DMS 273 (cell line): ENCODE measurements at regions not wholly inside any gene's neighbourhood (a gene's known extent, or its start where the extent isn't known, plus 50 kb on each side); places are given as distances from the start of the nearest gene placed in this dataset.
"Not testable (repeated sequence)": the region's sequence is repeated elsewhere in the genome, so short reads cannot be mapped to it uniquely, and the experiment has no call there.

Source experiments
- DNase-seq: peaks from one replicate; lab custom pipeline; 2025; ENCODE audit not compliant: unreplicated experiment; lab: John Stamatoyannopoulos, UW

DNA sequence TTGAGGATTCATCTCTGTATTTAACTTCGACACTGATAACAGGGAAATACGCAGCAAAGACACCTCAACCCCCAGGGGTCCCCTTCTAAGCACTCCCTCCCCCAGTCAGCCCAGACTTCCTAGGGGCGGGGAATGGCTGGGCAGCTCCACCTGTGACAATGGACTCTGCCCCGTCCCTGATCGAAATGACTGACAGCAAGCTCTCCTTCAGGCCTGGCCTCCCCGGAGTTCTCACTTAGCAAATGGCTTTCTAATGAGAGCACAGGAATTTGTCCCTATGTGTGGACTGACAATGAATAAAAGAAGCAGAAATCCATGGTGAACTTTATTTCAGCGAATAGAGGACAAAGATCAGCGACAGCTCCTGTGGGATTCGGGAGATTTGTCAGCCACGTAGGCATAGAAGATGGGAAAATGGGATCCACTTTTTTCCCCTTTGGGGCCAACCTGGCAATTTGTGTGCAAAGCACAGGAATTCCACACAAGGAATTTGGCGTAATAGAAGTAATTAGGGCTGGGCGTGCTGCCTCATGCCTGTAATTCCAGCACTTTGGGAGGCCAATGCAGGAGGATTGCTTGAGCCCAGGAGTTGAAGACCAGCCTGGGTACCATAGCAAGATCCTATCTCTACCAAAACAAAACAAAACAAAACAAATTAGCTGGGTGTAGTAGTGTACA, 63.8 kb downstream of the TNFAIP2 start:
- no peak for DNase-seq

DNA sequence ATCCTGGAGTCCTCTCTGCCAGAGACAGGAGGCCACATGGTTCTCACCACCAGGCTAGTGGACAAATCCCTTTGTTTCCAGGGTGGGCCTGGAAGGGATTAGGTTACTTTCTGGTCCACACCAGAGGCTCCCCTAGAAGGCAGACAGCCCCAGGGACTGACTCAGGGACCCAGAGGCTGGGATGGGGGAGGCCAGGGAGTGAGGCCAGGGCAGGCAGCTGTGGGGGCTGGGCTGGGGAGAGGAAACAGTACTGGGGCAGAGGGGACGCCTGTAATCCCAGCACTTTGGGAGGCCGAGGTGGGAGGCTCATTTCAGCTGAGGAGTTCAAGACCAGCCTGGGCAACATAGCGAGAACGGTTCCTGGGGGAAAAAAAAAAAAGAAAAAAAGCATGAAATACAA, 64.7 kb downstream of the TNFAIP2 start:
- DNase-seq: no peak

DNA sequence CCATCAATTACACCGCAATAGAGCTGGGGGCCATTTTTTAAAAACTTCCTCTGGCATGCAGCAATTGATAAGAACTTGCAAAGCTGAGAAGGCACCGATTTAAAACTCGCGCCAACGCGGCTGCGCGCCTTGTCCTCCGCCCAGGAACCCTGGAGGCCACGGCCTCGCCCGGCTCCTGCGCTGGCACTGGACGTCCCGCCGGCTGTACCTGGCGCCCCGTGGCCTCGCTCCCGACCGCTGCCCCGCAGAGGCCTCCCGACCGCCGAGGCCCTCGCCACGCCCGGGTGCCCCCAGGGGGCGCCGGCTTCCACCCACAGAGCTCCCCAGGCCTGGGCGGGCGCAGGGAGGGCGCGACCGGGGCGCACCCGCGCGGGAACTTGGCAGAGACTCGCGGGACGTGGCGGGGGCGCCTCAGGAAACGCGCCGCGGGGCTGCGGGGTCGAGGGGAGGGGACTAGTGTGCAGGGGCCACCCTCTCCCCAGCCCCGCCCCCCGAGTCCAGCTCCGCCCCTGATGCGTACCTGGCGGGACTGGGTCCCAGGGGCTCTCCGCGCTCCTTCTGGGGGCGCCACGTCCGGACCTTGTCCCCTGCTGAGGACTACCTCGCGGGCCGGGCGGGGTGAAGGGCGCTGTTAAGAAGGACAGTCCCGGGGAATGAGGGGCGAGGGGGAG, 65.7 kb downstream of the TNFAIP2 start:
- peak; percentile 43 for DNase-seq

DNA sequence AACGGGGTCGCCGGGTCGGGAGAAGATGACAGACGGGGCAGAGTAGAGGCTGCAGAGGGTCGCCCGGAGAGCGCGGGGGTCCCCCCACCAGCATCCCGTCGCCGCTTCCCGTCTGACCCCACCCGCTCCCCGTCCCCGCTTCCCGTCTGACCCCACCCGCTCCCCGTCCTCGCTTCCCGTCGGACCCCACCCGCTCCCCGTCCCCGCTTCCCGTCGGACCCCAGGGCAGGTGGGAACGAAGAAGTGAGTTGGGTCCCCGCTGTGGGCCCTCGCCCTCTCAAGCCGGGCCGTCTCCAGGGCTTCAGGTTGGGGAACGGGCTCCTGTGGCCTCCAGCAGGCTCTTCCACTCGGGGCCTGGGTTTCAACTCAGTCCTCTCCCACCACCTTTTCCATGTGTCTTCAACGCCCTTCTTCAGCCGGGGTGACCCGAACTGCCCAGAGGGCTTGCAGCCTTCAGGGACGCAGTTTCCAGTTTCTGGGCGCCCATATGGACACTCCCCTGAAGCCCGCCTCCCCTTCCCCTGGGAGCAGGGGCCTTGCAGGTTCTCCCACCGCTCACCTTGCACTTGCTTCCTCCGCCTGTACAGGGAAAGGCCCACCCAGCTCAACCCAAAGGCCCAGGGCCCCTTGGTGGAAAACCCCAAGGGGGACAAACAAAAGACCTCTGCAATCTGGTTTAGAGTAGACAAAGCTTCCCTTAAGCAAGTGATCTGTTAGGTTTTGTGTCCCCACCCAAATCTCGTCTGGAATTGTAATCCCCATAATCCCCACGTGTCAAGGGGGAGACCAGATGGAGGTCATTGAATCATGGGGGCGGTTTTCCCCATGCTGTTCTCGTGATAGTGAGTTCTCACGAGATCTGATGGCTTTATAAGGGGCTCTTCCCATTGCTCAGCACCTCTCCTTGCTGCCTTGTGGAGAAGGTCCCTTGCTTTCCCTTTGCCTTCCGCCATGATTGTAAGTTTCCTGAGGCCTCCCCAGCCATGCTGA, 66.5 kb downstream of the TNFAIP2 start:
- no peak for DNase-seq

DNA sequence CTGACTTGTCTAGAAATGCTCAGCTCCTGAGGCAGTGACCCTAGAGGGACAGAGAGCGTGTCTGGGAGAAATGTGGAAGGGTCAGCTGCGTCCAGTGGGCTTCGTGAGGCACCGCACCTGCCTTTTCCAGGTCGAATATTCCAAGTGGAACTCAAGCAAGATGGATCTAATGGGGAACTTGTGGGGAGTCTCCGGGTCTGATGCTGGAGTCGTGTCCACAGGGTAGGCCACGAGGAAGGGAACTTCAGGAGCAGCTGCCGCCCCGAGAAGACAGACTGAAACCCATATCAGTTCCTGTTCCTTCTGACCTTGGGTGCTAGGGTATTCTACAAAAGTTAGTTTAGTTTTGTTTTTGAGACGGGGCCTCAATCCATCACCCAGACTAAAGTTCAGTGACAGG, 67.5 kb downstream of the TNFAIP2 start:
- DNase-seq: no peak

DNA sequence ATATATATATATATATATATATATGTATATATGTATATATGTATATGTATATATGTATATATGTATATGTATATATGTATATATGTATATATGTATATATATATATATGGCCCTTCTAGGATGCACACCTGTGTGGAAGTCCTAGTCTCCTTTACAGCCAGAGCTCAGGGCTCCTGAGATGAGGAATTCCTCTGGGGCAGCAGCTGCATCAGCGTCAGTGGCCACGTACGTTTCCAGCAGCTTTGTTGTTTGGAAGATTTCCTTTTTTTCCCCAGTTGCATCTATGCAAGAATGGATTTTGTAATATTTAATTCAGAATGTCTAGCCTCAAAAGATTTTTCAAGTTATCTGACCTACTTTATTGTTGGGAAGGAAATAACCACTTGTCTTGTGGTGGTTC, 68.6 kb downstream of the TNFAIP2 start:
- DNase-seq: no peak

DNA sequence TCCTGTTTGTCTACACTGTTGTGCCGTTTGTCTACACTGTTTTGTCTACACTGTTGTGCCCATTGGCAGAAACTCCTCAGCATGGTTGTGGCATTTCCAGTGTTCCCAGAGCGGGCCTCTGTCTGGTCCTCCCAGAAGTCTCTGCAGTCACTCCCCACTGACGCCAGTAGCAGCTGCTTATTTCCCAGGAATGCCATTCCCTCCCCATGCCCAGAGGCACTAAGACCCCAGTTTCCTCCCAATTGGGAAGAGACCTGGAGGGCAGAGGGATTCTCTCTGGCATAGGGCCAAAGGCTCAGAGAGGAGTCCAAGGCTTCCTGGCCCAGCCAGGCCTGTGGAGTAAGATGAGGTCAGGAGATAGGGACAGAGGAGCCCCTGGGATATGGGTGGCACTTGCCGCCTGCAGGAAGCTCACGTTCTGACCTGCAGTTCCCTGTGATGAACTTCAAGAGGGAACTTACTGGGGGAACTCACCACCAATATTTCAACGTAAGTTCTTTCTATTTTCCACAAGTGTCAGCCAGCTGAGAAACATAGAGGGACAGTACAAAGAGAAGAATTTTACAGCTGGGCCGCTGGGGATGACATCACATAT, 69.1 kb downstream of the TNFAIP2 start:
- no peak for DNase-seq

DNA sequence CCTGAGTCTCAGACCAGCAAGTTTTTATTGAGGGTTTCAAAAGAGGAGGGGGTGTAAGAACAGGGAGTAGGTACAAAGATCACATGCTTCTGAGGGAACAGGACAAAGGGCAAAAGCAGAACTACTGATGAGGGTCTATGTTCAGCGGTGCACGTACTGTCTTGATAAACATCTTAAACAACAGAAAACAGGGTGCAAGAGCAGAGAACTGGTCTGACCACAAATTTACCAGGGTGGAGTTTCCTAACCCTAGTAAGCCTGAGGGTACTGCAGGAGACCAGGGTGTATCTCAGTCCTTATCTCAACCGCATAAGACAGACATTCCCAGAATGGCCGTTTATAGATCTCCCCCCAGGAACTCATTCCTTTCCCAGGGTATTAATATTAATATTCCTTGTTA, 69.6 kb downstream of the TNFAIP2 start:
- DNase-seq: not testable (repeated sequence)

DNA sequence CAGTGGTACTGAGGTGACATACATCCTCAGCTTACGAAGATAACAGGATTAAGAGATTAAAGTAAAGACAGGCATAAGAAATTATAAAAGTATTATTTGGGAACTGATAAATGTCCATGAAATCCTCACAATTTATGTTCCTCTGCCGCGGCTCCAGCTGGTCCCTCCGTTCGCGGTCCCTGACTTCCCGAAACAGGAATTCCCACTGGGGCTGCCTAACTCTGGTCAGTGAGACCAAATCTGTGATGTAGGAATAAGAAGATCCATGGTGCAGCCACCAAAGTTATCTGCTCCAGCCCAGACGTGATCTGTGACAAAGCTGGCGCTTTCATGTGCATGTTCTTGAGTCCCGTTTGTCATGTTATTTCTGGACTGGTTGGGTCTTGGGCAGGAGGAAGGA, 70.2 kb downstream of the TNFAIP2 start:
- DNase-seq: not testable (repeated sequence)

DNA sequence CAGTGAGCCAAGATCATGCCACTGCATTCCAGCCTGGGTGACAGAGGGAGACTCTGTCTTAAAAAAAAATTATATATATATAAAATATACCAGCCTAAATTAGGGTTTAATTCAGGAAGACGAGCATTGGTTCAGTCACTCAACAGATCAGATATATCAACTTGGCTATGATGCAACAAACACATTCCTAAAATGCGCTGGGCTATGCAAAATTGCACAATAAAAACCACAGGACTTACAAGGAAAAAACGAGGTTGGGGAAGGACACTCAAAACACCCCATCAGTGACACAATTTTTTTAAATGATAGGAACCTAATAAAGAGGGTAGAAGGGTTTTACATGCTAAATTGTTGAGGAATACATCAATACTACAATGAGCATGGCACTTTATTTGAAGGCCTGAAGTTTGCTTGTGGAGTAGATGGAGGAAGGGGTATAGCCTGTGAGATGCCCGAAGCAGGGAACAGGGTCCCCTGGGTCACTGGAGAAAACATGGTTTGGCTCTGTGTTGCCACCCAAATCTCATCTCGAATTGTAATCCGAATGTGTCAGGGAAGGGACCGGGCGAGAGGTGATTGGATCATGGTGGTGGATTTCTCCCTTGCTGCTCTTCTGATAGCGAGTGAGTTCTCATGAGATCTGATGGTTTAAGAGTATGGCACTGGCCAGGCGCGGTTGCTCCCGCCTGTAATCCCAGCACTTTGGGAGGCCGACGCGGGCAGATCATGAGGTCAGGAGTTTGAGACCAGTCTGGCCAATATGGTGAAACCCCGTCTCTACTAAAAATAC, 71.2 kb downstream of the TNFAIP2 start:
- DNase-seq: no peak

DNA sequence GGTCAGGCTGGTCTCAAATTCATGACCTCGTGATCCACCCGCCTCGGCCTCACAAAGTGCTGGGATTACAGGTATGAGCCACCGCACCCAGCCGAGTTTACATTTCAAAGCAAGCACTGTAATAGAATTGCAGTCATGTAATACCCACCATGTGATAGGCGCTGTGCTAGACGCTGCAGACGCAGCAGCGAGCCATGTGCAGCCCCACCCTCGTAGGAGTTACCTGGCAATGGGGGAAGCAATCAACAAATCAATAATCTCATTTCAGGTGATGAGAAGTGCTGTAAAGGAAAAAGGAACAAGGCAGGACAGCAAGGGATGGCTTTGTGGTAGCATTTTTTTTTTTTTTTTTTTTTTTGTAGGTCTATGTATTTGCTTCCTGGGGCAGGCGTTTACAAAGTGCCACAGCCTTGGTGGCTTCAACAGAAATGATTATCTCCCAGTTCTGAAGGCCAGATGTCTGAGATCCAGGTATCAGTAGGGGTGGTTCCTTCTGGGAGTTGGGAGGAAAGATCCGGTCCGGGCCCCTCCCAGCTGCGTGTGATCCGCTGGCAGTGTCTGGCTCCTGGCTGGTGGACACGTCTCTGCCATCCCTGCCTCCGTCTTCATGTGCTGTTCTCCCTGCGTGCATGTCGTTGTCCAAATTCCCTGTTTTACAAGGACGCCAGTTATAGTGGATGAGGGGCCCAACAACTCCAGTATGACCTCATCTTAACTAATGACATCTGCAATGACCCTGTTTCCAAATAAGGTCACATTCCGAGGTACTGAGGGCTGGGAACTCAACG, 72.8 kb downstream of the TNFAIP2 start:
- no peak for DNase-seq

DNA sequence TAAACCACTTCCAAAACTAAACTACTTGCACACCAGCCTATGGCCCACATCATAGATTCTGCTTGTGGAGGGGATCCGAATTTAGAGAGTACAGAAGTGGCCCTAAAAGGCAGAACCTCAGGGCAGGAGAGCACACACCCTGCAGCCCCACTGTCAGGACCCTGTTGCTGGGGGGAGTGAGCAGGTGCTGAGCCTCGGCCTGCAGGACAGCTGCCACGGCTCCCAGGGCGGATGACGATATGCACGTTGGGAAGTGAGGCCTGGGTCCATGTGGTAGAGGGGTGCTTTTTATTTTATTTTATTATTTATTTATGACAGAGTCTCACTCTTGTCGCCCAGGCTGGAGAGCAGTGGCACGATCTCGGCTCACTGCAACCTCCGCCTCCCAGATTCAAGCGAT, 73.5 kb downstream of the TNFAIP2 start:
- no peak for DNase-seq

DNA sequence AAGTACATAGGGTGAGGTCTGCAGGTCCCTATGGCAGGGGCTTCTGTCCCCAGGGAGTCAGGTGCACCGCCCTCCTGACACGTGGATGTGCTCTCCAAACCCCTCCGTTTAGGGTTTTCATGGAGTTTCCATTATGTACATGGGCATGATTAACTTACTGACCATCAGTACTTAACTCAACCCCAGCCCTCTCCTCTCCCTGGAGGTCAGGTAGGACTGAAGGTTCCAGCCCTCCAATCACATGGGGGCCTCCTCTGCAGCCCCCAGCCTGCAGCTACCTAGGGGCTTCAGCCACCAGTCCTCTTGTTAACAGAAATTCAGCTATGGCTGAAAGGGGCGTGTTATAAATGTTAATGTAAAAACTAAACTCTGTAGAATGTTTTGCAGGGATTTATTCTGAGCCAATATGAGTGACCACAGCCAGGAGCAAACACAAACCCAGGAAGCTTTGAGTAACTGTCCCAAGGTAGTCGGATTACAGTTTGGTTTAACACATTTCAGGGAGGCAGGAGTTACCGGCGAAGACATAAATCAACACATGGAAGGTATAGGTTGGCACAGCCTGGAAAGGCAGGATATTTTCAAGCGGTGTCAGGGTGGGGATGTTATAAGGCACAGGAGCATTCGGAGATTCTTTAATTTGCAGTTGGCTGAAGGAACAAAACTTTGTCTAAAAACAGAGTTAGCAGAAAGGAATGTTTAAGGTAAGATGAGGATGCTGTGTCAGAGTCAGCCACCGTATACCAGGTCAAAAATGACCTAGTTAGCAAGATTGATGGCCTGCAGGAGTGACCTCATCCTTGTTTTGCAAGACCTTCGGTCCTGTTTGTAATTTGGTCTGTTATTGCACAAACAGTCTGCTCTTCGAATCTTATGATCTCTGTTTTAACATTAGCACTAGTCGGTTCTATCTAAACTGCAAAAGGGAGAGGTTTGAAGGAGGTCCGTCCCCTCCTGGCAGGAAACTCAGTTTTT, 75.2 kb downstream of the TNFAIP2 start:
- no peak for DNase-seq

DNA sequence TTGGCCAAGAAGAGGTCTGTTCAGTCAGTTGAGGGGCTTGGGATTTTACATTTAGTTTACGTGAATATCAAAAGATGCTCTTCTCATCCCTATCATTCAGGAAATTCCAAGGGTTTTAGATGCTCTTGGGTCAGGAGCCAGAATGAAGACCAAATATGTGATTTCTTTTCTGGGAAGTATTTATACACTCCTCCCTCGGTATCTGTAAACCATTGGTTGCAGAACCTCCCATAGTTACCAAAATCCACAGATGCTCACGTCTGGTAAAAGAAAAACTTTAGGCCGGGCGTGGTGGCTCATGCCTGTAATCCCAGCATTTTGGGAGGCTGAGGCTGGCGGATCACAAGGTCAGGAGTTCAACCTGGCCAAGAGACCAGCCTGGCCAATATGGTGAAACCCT, 75.9 kb downstream of the TNFAIP2 start:
- no peak for DNase-seq

DNA sequence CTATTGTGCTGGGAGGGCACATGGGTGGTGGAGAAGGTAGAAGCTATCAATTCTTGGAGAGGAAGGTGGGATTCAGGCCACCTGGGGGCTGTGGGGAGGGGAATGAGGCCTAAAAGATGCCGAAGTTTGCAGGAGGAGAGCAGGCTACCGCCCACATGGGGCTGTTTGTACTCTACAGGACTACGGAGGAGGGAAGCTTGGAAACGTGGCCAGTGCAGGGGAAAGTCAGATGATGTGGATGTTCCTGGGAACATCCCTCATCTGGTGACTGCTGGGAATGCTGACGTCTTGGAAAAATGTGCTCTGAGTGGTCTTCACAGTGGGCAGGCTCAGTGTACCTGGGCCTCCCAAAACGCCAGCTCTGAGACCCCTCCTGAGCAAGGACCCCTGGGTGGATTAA, 78.5 kb downstream of the TNFAIP2 start:
- DNase-seq: no peak

DNA sequence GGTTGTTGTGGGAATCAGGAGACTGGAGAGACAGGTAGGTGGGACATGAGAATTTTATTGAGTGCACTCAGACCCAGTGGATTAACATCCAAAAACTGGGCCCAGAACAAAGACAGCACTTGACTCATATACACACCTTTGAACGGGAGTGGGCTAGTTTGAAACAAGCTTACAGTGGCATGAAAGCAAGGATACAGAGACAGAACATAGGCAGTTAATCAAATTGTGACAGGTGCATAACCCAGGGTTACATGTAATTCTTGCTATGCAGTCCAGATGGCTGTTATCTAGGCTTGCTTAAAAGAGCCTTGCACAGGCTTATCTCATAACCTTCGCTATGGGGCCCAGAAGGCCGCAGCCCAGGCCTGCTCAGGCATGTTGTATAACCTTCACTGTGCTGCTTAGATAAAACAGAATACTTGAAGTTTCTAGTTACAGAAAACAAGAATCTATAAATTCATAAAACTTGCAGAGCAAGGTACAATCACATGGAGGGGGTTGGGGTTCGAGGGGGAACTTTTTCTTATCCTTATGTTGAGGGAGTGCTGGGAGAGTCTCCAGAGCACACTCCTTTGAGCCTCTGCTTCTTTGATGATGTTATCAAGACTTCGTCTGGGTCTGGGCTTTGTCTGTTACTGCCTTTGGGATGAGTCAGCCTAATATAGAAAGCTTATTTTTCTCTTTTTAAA, 81.7 kb downstream of the TNFAIP2 start:
- DNase-seq: peak; percentile 85

DNA sequence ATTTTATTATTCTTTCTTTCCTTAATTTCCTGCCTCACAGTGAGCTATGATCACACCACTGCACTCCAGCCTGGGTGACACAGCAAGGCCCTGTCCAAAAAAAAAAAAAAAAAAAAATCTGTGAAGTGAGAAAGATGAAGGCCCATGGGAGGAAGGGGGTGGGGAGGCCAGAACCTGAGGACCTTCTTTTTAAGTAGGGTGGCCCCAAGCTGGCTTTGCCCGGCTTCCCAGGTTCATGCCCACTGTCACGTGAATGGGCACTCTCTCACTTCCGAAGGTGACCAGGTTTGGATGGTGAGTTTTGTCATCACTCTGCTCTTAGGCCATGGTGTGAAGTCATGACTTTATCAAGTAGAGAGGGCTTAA, 82.3 kb downstream of the TNFAIP2 start:
- no peak for DNase-seq

DNA sequence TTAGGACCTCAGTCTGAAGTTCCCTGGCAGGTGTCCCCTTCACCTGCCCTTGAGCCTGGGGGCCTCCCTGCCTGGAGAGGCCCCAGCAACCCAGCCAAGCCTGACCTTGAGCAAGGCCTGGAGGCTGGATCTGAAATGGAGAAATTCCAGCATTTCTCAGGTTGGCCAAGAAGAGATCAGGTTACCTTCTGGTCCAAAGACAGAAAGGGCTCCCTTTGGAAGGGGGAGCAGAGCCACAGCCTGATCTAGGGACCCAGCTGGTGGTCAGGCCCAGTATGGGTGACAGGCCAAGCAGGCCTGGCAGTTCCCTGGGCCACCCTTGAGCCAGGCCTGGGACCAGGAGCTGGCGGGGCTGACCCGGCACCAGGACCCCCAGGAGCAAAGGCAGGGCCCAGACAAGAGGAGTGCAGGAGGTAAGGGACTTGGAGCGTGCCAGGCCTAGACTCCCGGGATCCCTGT, 82.8 kb downstream of the TNFAIP2 start:
- no peak for DNase-seq
